ENCODE measurements at regions not wholly inside any gene's neighbourhood (a gene's known extent, or its start where the extent isn't known, plus 50 kb on each side); places are given as distances from the start of the nearest gene placed in this dataset.

DNA sequence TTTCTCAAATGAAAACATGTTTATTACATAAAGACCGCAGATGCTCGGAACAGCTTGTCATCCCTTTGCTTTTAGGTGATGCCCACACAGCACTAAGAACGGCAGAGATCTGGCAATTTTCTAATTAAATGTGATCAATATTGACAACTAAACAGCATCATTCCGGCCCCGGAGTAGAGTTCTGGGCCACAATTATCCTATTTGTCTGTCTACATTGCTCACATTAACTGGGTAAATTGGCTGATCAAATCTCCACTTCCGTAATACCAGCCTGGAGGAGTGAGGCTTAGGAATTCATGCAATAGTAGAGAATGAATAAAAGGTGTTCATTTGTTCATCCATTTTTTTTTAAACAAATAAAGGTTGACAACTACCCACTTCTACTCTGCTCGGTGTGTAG is 245.1 kb upstream of the C9orf72 start:
- no TSS peak for BruUV-seq (replicated peaks)
- ChIA-PET CTCF (no interaction called here), POLR2A (no interaction called here)
- ATAC-seq (no peak), DNase-seq (ENCODE audit: low read depth, low spot score) (no peak)
- H3K9me3 ChIP-seq (ENCODE audit: control insufficient read depth, insufficient read depth, low read depth, low read length), result no peaks in the 10 kb centered on the region
- no peaks in the 10 kb centered on the region for H3K4me1 ChIP-seq (ENCODE audit: control insufficient read depth, insufficient read depth, low read length)
- no peaks in the 10 kb centered on the region for H3K36me3 ChIP-seq (ENCODE audit: control insufficient read depth, insufficient read depth, low read length)
- H3K27ac ChIP-seq (ENCODE audit: low read length), result no peak overlapping the region
- in situ Hi-C loops (cut with HindIII; ENCODE audit: low pct_unique_long_range_greater_than_20kb, low sequenced_read_pairs) (no loop called here), intact Hi-C loops (cut with micrococcal nuclease; ENCODE audit: unreplicated experiment) (no loop called here)
- no peak overlapping the region for H3K4me3 ChIP-seq (ENCODE audit: low read depth in 2 of 2, low read length in 2 of 2)
- H3K27me3 ChIP-seq (ENCODE audit: control insufficient read depth, insufficient read depth, low read length), result no peaks in the 10 kb centered on the region
- TF ChIP-seq SIN3A (IDR thresholded peaks at IDR 0.05; ENCODE audit: borderline replicate concordance, insufficient read depth, low read depth, low read length) (no peak), POLR2AphosphoS5 (IDR thresholded peaks at IDR 0.05; ENCODE audit: low read depth, low read length) (no peak)
- TF ChIP-seq, protein P1, sequence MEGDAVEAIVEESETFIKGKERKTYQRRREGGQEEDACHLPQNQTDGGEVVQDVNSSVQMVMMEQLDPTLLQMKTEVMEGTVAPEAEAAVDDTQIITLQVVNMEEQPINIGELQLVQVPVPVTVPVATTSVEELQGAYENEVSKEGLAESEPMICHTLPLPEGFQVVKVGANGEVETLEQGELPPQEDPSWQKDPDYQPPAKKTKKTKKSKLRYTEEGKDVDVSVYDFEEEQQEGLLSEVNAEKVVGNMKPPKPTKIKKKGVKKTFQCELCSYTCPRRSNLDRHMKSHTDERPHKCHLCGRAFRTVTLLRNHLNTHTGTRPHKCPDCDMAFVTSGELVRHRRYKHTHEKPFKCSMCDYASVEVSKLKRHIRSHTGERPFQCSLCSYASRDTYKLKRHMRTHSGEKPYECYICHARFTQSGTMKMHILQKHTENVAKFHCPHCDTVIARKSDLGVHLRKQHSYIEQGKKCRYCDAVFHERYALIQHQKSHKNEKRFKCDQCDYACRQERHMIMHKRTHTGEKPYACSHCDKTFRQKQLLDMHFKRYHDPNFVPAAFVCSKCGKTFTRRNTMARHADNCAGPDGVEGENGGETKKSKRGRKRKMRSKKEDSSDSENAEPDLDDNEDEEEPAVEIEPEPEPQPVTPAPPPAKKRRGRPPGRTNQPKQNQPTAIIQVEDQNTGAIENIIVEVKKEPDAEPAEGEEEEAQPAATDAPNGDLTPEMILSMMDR (IDR thresholded peaks at IDR 0.05), result no peak

DNA sequence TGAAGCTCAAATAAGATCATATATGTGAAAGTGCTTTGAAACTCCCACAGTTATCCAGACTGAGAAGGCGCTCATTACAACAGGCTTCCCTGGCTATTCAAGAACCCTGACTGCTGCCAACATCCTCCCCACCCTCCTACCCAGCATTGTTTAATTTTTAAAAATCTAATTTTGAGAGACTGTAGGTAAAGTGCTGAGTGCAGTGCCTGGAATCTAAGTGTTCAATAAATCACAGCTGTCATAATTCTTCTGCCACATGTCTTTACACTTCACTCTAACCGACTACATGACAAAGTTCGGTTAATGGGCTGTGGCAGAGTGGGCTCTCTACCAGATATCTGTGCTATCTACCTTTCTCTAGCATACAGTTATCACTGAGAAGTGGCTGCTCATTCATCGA is 255.6 kb upstream of the C9orf72 start:
- BruUV-seq (replicated peaks), result no TSS peak
- no peaks in the 10 kb centered on the region for H3K36me3 ChIP-seq (ENCODE audit: control insufficient read depth, insufficient read depth, low read length)
- H3K27me3 ChIP-seq (ENCODE audit: control insufficient read depth, insufficient read depth, low read length), result no peaks in the 10 kb centered on the region
- no peak for TF ChIP-seq TCF7L2 (IDR thresholded peaks at IDR 0.05; ENCODE audit: low read depth, low read length)
- TF ChIP-seq, protein P2, sequence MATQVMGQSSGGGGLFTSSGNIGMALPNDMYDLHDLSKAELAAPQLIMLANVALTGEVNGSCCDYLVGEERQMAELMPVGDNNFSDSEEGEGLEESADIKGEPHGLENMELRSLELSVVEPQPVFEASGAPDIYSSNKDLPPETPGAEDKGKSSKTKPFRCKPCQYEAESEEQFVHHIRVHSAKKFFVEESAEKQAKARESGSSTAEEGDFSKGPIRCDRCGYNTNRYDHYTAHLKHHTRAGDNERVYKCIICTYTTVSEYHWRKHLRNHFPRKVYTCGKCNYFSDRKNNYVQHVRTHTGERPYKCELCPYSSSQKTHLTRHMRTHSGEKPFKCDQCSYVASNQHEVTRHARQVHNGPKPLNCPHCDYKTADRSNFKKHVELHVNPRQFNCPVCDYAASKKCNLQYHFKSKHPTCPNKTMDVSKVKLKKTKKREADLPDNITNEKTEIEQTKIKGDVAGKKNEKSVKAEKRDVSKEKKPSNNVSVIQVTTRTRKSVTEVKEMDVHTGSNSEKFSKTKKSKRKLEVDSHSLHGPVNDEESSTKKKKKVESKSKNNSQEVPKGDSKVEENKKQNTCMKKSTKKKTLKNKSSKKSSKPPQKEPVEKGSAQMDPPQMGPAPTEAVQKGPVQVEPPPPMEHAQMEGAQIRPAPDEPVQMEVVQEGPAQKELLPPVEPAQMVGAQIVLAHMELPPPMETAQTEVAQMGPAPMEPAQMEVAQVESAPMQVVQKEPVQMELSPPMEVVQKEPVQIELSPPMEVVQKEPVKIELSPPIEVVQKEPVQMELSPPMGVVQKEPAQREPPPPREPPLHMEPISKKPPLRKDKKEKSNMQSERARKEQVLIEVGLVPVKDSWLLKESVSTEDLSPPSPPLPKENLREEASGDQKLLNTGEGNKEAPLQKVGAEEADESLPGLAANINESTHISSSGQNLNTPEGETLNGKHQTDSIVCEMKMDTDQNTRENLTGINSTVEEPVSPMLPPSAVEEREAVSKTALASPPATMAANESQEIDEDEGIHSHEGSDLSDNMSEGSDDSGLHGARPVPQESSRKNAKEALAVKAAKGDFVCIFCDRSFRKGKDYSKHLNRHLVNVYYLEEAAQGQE (IDR thresholded peaks at IDR 0.05; ENCODE audit: insufficient read depth in 1 of 2, low read depth in 2 of 2, low read length in 1 of 2), result no peak
- no peak for TF ChIP-seq SIN3A (IDR thresholded peaks at IDR 0.05; ENCODE audit: borderline replicate concordance, insufficient read depth, low read depth, low read length)
- TF ChIP-seq POLR2AphosphoS5 (IDR thresholded peaks at IDR 0.05; ENCODE audit: low read depth, low read length), result no peak
- TF ChIP-seq, protein P1 (IDR thresholded peaks at IDR 0.05), result no peak
- in situ Hi-C loops (cut with HindIII; ENCODE audit: low pct_unique_long_range_greater_than_20kb, low sequenced_read_pairs), result no loop called here
- H3K27ac ChIP-seq (ENCODE audit: low read length), result no peak overlapping the region
- H3K9me3 ChIP-seq (ENCODE audit: control insufficient read depth, insufficient read depth, low read depth, low read length), result no peaks in the 10 kb centered on the region
- H3K4me3 ChIP-seq (ENCODE audit: low read depth in 2 of 2, low read length in 2 of 2), result no peak overlapping the region
- CTCF ChIA-PET, result no interaction called here
- DNase-seq (ENCODE audit: low read depth, low spot score) (no peak), ATAC-seq (no peak)
- POLR2A ChIA-PET, result no interaction called here
- H3K4me1 ChIP-seq (ENCODE audit: control insufficient read depth, insufficient read depth, low read length), result no peaks in the 10 kb centered on the region
- intact Hi-C loops (cut with micrococcal nuclease; ENCODE audit: unreplicated experiment), result no loop called here

DNA sequence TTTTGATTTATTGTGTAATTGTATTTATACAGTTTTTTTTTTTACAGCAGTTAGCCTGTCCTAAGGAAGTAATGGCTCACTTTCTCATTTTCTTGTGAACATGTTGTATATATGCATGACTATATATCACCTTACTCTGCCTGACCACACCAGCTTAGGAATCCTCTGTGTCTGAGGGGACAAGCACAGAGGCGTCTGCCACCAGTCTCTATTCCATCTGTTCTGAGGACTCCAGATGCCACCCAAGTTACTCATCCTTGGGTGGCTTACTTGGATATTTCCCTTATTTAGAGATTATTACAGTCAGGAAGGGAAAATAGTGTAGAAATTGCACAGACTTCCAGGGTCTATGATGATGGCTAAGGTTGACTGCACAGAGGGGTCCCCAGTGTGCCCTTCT is 256.3 kb upstream of the C9orf72 start:
- intact Hi-C loops (cut with micrococcal nuclease; ENCODE audit: unreplicated experiment), result no loop called here
- CTCF ChIA-PET, result no interaction called here
- no peaks in the 10 kb centered on the region for H3K36me3 ChIP-seq (ENCODE audit: control insufficient read depth, insufficient read depth, low read length)
- POLR2A ChIA-PET, result no interaction called here
- BruUV-seq (replicated peaks), result no TSS peak
- no peaks in the 10 kb centered on the region for H3K4me1 ChIP-seq (ENCODE audit: control insufficient read depth, insufficient read depth, low read length)
- ATAC-seq, result no peak
- H3K9me3 ChIP-seq (ENCODE audit: control insufficient read depth, insufficient read depth, low read depth, low read length), result no peaks in the 10 kb centered on the region
- DNase-seq (ENCODE audit: low read depth, low spot score), result no peak
- H3K27ac ChIP-seq (ENCODE audit: low read length), result no peak overlapping the region
- H3K4me3 ChIP-seq (ENCODE audit: low read depth in 2 of 2, low read length in 2 of 2), result no peak overlapping the region
- TF ChIP-seq, protein P1 (IDR thresholded peaks at IDR 0.05), result no peak
- TF ChIP-seq, protein P2 (IDR thresholded peaks at IDR 0.05; ENCODE audit: insufficient read depth in 1 of 2, low read depth in 2 of 2, low read length in 1 of 2), result no peak
- TF ChIP-seq SIN3A (IDR thresholded peaks at IDR 0.05; ENCODE audit: borderline replicate concordance, insufficient read depth, low read depth, low read length), result no peak
- no peak for TF ChIP-seq TCF7L2 (IDR thresholded peaks at IDR 0.05; ENCODE audit: low read depth, low read length)
- no peak for TF ChIP-seq POLR2AphosphoS5 (IDR thresholded peaks at IDR 0.05; ENCODE audit: low read depth, low read length)
- in situ Hi-C loops (cut with HindIII; ENCODE audit: low pct_unique_long_range_greater_than_20kb, low sequenced_read_pairs), result no loop called here
- no peaks in the 10 kb centered on the region for H3K27me3 ChIP-seq (ENCODE audit: control insufficient read depth, insufficient read depth, low read length)
